GM18870 (cell line): ENCODE measurements at regions not wholly inside any gene's neighbourhood (a gene's known extent, or its start where the extent isn't known, plus 50 kb on each side); places are given as distances from the start of the nearest gene placed in this dataset.

Source experiments
- ATAC-seq: cut with Tn5 transposase; IDR thresholded peaks from one replicate; pipeline ENCODE4 v1.9.1; 2021; ENCODE audit warnings: moderate library complexity; ENCODE audit not compliant: unreplicated experiment

- no peak for ATAC-seq
These were observed 284.9 kb upstream of the FBXL7 start for GRCh38 chr5:15215056-15215455.

GRCh38 chr5:15214010-15214409, 286.0 kb upstream of the FBXL7 start:
- ATAC-seq, result no peak

DNA sequence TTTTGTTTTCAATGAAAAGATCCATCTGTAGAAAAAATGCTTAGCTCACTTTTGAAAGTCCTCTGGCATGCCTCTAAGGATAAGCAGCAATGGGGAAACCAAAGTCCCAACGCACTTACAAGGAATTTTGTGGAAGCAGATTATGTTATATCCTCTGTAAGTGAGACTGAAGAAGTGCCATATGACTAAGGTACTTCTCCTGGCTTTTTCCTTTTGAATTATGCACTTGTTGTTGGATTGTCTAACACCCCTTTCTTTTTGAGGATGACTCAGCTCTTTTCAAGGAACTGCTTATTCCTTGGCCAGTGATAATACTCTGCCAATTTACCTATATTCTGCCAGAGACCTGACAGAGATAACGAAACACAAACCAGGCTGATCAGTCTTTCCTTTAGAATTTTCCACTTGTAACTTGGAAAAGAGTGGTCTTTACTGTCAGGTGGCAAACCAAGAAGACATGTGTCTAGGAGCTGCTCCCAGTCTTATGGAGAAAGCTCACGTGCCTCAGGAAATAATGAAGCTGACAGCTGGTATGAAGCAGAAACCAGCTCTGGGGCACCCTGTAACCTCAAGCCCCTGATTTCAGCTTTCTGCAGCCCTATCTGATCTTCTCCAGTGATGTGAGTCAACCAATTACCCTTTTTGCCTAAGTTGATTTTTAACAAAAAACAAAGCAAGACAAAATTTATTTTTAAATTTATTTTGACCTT, 290.8 kb upstream of the FBXL7 start:
- ATAC-seq, result no peak

- ATAC-seq, result no peak
These were observed 293.8 kb upstream of the FBXL7 start for GRCh38 chr5:15206133-15206532.

- no peak for ATAC-seq
These were observed 296.6 kb upstream of the FBXL7 start for GRCh38 chr5:15203376-15203775.

GRCh38 chr5:15191012-15191411, 309.0 kb upstream of the FBXL7 start:
- no peak for ATAC-seq

DNA sequence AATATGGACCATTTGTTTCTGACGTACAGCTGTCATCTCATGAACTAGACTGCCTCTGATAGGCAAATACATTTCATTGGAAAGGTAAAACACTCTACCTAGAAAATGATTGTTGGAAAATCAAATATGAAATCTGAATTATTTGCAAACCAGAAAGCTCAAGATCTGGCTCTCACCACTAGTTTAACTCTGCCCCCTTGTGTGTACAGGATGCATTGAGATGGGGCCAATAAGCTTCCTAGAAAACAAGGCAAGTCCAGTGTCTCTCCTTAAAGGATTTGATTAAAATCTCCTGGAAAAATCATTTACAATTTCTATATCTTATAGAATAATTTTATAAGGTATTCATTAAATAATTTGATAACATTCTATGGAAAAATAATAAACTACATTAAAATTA, 311.9 kb upstream of the ANKH start:
- no peak for ATAC-seq

DNA sequence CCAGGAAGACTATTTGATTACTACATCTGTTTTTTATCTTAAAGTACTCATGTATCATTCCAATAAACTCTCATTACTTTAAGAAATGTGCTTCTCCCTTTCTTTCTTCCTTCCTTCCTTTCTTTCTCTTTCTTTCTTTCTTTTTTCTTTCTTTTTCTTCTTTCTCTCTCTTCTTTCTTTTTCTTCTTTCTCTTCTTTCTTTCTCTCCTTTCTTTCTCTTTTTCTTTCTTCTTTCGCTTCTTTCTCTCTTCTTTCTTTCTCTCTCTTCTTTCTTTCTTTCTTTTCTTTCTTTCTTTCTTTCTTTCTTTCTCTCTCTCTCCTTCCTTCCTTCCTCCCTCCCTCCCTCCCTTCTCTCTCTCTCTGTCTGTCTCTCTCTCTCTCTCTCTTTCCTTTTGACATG, 298.6 kb upstream of the ANKH start:
- no peak for ATAC-seq

GRCh38 chr5:15168358-15168757, 296.8 kb upstream of the ANKH start:
- no peak for ATAC-seq

- ATAC-seq, result no peak
These were observed 288.5 kb upstream of the ANKH start for GRCh38 chr5:15160091-15160490.

- ATAC-seq, result no peak
These were observed 288.0 kb upstream of the ANKH start for GRCh38 chr5:15159606-15160005.

GRCh38 chr5:15142458-15142857, 270.9 kb upstream of the ANKH start:
- ATAC-seq, result no peak

DNA sequence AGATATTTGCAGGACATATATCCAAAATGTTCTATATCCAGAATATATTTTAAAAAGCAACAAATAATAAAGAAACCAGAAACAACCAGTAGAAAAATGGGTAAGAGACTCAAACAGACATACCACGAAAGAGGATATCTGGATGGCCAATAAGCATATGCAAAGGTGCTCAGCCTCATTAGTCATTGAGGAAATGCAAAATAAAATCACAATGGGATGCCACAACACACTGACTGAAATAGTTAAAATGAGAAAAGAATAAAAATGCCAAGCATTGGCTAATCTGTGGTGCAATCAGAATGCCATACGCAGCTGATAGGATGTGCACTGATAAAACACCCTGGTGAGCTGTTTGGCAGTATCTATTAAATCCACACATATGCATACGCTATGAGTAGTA, 265.8 kb upstream of the ANKH start:
- no peak for ATAC-seq

DNA sequence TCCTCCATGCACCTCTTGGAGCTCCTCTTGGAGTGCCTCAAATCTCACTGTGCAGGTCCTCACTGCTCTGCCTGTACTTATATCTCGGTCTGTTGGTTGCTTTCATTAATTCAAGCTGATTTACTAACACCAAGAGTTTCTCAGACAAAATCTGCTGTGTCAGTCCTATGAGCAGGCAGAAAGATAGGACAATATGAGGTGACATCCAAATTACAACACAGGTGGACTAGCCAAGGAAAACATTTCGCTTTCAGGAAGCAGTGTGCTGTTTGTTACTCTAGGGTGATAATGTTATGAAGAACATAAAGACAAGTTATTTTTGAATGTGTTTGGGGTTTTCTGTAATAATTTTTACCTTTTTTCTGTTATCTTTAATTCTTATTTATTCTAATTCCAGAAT, 264.1 kb upstream of the ANKH start:
- no peak for ATAC-seq

DNA sequence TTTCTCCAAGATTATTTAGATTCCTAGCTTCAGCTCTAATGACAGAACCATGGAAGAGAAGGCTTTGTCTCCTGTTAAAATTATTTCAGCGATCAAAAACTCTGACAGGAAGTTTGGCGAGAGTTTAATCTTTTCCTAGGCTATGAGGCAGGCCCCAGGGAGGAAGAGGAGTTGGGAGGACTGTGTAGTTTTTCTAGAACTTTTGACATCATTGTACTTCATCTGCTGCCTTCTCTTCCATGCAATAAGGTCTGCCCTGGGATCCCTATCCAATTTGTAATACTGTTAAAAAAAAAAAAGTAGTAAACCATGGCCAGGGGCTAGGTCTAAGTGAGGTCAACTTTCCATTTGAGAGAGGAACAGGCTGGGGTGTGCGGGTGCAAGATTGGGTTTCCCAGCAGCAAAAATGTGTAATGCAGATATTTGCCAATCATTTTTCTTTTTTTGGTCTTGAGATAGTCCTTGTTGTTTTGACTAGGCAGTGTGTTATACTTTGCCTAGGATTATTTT, 261.9 kb upstream of the ANKH start:
- ATAC-seq, result no peak

- ATAC-seq, result no peak
These were observed 261.3 kb upstream of the ANKH start for GRCh38 chr5:15132816-15133405.

DNA sequence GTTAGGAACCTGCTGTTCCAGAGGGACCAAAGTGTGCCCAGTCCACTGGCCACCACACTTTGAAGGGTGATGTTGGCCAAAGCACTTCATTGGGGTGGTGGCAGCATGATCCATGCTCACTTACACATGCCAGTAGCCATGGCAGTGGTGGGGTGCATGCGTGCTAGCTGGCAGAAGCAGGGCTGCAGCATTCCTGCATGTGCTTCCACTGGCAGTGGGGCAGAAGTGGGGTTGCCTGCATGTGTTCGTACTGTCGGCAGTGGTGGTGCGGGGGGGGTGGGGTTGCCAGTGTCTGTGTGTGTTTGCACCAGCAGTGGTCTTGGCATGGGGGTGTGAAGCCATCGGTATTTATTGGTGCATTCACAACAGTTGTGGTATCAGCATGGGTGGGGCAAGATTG, 260.3 kb upstream of the ANKH start:
- no peak for ATAC-seq

- no peak for ATAC-seq
These were observed 253.4 kb upstream of the ANKH start for GRCh38 chr5:15124871-15125568.

- ATAC-seq, result no peak
These were observed 252.9 kb upstream of the ANKH start for GRCh38 chr5:15124461-15124860.

DNA sequence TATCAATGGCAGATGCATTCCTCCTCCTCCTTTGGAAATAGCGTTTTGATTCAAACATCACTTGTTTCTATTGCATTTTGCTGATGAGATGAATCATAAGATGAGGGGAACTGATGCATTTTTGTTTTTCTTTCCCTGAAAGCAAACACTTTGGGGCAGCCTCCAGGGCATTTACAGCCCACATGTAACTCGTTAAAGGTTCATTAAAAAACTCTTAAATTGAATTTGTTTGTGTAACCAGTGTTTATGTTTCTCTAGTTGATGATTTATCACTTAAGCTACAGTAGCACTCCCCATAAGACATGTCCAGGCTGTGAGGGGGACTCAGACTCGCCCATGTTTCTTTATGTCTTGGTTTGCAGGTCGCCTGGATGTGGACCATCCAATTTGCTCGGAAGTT, 246.1 kb upstream of the ANKH start:
- no peak for ATAC-seq

DNA sequence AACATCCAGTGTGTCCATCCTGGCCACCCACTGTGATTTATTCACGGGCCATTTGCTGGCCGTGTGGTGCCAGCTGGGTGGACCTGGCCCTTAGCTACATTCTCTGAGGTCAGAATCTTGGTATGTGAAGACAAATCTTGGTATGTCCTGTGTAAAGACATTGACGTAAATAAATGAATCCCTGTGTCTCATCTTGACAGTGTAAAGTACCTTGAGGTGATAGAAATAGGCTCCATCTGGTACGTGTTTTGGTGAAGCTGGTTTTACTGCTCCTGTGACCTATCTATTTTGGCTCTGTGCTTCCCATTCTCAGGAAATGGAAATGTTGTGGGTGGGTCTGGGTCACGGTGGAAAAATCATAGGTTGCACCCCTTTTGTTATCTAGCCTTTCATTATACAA, 245.4 kb upstream of the ANKH start:
- no peak for ATAC-seq
